Adrenal gland (tissue), 9 donors: ENCODE measurements at regions not wholly inside any gene's neighbourhood (a gene's known extent, or its start where the extent isn't known, plus 50 kb on each side); places are given as distances from the start of the nearest gene placed in this dataset.

Experiments used
- DNase-seq, 7 donors: peaks; one replicate each; pipeline ENCODE4 v3.0.0-alpha.2; 2019 to 2020
- H3K27ac ChIP-seq, 5 donors: fragments of 200-600 bp; sonication (generic) in 4 of 5; 1 replicate in 3 of 5; 2 replicates in 2 of 5; pipeline versions ENCODE4 v1.5.1 to v1.8.0; 2016 to 2020; ENCODE audit warnings: mild to moderate bottlenecking in 1 of 5
- H3K27me3 ChIP-seq: fragments of 200-600 bp; 2 replicates; pipeline ENCODE4 v1.8.0; 2021
- H3K36me3 ChIP-seq, 2 donors: fragments of 200-600 bp; replicated peaks in 1 of 2; 1 replicate in 1 of 2; 2 replicates in 1 of 2; pipeline versions ENCODE4 v1.5.1 to v1.8.0; 2018 to 2022
- H3K4me1 ChIP-seq, 2 donors: fragments of 200-600 bp; replicated peaks in 1 of 2; 1 replicate in 1 of 2; 2 replicates in 1 of 2; pipeline versions ENCODE4 v1.5.1 to v1.8.0; 2018 to 2021
- H3K4me3 ChIP-seq, 4 donors: fragments of 200-600 bp; sonication (generic) in 3 of 4; one replicate each; pipeline ENCODE4 v1.5.1; 2016 to 2018
- H3K9me3 ChIP-seq, 3 donors: fragments of 200-600 bp; sonication (generic) in 1 of 3; replicated peaks in 1 of 3; 1 replicate in 2 of 3; 2 replicates in 1 of 3; pipeline versions ENCODE4 v1.5.1 to v1.8.0; 2016 to 2021
- POLR2A ChIP-seq, 2 donors: fragments of 450-650 bp; IDR thresholded peaks; one replicate each; pipeline ENCODE4 v1.6.1; 2017; ENCODE audit warnings: antibody characterized with exemption in 2 of 2, mild to moderate bottlenecking in 2 of 2, moderate library complexity in 1 of 2
- WGBS, 4 donors: extraction: QIAGEN DNeasy Blood & Tissue Kit in 2 of 4; methylation state at CpG; one replicate each; pipeline versions ENCODE4 v1.1.5 to v1.1.7; 2013 to 2017; 5-methylcytosine and 5-hydroxymethylcytosine counted together
- intact Hi-C, 2 donors: fragments of 100-400 bp; cut with DNase I; formaldehyde crosslinking; loops; one replicate each; pipeline versions ENCODE4 v1.14.1 to v1.15.0; 2022 to 2023
- TF ChIP-seq, protein P1 (sequence below), 6 experiments: fragments of 450-650 bp in 4 of 6; fragments of 200-600 bp in 2 of 6; sonication (generic) in 1 of 6; IDR thresholded peaks; 1 replicate in 5 of 6; 2 replicates in 1 of 6; pipeline versions ENCODE4 v1.5.1 to v1.8.0; 2016 to 2021; ENCODE audit warnings: antibody characterized with exemption in 6 of 6, mild to moderate bottlenecking in 2 of 6, moderate library complexity in 1 of 6
- donor health status: healthy with polysubstance abuse.
- donor health status: Bipolar disorder and iron deficiency.
- donor health status: DM: yes; HTN: yes; CAD: no.
- donor health status: DM: no; HTN: no; CAD: no.
- donor health status: DM: no; HTN: no; CAD: no.

DNA sequence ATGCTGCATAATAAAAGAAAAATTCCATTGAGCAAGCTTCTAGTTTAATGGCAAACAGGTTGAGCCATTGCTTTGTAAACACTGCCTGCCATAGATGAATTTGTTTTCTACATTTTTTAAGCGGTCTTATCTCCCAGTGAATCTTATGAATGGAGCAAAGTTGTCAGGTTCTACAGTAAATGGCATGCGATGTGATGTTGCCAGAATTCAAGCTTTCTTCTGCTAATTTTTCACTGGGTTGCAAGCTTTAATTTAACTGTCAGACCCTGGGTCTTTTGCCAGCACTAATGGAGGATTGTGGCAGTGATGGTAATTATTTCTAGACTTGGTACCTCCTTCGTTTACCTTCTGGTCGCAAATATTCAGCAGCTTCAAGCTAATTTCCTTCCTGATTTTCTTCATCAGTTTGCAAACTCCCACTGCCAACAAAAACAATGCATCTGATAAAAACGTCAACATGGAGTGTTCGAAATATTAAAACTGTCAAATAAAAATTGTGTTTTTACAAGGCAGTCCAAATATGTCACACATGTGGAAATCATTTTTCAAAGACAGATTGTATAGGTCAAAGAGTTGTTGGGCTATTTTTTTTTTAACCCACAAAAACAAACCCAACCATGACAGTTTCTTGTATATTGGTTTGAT, 274.2 kb upstream of the ERCC4 start:
- Histone ChIP-seq H3K9me3 (no peaks in the 10 kb centered on the region), H3K27me3 (no peaks in the 10 kb centered on the region), H3K36me3 (no peaks in the 10 kb centered on the region), H3K4me1 (no peaks in the 10 kb centered on the region), H3K27ac (no peak overlapping the region), H3K4me3 (no peak overlapping the region)
- 15 to 21% (median 19%) methylated on average over 6 of the region's 6 CpGs for WGBS, 4 donors
- intact Hi-C loops: no loop called here
- no peak for TF ChIP-seq POLR2A (IDR thresholded peaks at IDR 0.05)
- TF ChIP-seq, protein P1, sequence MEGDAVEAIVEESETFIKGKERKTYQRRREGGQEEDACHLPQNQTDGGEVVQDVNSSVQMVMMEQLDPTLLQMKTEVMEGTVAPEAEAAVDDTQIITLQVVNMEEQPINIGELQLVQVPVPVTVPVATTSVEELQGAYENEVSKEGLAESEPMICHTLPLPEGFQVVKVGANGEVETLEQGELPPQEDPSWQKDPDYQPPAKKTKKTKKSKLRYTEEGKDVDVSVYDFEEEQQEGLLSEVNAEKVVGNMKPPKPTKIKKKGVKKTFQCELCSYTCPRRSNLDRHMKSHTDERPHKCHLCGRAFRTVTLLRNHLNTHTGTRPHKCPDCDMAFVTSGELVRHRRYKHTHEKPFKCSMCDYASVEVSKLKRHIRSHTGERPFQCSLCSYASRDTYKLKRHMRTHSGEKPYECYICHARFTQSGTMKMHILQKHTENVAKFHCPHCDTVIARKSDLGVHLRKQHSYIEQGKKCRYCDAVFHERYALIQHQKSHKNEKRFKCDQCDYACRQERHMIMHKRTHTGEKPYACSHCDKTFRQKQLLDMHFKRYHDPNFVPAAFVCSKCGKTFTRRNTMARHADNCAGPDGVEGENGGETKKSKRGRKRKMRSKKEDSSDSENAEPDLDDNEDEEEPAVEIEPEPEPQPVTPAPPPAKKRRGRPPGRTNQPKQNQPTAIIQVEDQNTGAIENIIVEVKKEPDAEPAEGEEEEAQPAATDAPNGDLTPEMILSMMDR (IDR thresholded peaks at IDR 0.05): no peak
- no peak for DNase-seq

DNA sequence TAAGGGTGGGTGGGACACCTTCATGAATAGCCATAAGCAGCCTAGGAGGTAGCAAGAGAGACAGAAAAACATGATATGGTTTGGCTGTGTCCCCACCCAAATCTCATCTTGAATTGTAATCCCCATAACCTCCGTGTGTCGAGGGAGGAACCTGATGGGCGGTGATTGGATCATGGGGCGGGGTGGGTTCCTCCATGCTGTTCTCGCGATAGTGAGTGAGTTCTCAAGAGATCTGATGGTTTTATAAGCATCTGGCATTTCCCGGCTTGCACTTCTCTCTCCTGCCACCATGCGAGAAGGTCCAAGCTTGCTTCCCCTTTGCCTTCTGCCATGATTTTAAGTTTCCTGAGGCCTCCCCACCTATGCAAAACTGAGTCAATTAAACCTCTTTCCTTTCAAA, 259.1 kb upstream of the ERCC4 start:
- no peak for DNase-seq
- Histone ChIP-seq H3K27me3 (no peaks in the 10 kb centered on the region), H3K27ac (no peak overlapping the region), H3K4me1 (no peaks in the 10 kb centered on the region), H3K36me3 (no peaks in the 10 kb centered on the region), H3K9me3 (no peaks in the 10 kb centered on the region), H3K4me3 (no peak overlapping the region)
- TF ChIP-seq, protein P1 (IDR thresholded peaks at IDR 0.05): no peak
- TF ChIP-seq POLR2A (IDR thresholded peaks at IDR 0.05): no peak
- 78 to 86% (median 81%) methylated on average over 8 of the region's 8 CpGs for WGBS, 4 donors
- intact Hi-C loops: no loop called here

DNA sequence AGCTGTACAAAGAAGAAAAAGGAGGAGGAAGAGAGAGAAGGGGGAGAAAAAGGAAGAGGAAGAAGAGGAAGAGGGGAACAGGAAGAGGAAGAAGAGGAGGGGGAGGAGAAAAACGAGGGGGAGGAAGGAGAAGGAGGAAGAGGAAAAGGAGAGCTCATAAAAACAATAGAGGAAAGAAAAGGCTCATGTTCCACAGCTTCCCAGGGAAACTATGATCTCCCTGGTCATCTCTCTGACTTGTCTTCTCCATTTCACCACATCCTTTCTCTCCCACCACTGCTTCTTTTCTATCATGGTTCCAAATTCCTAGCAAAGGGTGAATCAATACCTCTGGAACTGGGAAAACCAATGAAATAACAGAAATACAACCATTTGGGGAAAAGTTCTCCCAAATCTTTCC, 254.1 kb upstream of the ERCC4 start:
- intact Hi-C loops: no loop called here
- TF ChIP-seq, protein P1 (IDR thresholded peaks at IDR 0.05): no peak
- no peak for TF ChIP-seq POLR2A (IDR thresholded peaks at IDR 0.05)
- Histone ChIP-seq H3K36me3 (no peaks in the 10 kb centered on the region), H3K27me3 (no peaks in the 10 kb centered on the region), H3K4me1 (no peaks in the 10 kb centered on the region), H3K27ac (no peak overlapping the region), H3K4me3 (no peak overlapping the region), H3K9me3 (no peaks in the 10 kb centered on the region)
- DNase-seq: no peak
- 0 to 18% (median 6%) methylated on average over 1 of the region's 1 CpG for WGBS, 4 donors

DNA sequence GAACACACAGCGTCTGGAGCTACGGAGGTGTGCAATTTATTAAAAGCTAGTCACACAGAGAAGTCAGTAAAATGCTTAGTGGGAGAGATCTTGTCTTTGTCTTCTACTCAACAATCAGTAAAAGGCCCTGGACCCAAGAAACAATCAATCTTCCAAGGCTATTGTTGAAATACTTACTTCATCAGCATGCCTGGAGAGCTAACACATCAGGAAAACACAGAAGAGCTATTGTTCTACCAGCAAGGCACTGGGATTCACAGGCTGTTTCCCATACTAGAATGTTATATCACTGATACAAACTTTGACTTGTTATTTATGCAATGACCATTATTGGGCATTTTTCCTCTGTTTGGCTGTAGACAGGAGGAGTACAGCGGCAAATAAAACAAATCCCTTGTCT, 247.8 kb upstream of the ERCC4 start:
- Histone ChIP-seq H3K27me3 (no peaks in the 10 kb centered on the region), H3K36me3 (no peaks in the 10 kb centered on the region), H3K4me1 (no peaks in the 10 kb centered on the region), H3K9me3 (no peaks in the 10 kb centered on the region), H3K4me3 (no peak overlapping the region), H3K27ac (no peak overlapping the region)
- WGBS, 4 donors: 57 to 63% (median 60%) methylated on average over 3 of the region's 3 CpGs
- TF ChIP-seq POLR2A (IDR thresholded peaks at IDR 0.05): no peak
- TF ChIP-seq, protein P1 (IDR thresholded peaks at IDR 0.05): no peak
- no peak for DNase-seq
- intact Hi-C loops: no loop called here
